Esophagus (tissue), 2 donors: ENCODE measurements at regions not wholly inside any gene's neighbourhood (a gene's known extent, or its start where the extent isn't known, plus 50 kb on each side); places are given as distances from the start of the nearest gene placed in this dataset.

Experiments used
- H3K27ac ChIP-seq, 2 donors: one replicate each; pipeline ENCODE4 v1.5.1; 2013; ENCODE audit warnings: low read depth in 2 of 2, mild to moderate bottlenecking in 2 of 2, inconsistent platforms in 1 of 2, low read length in 1 of 2, moderate library complexity in 1 of 2
- H3K27me3 ChIP-seq, 2 donors: one replicate each; pipeline ENCODE4 v1.6.1; 2013; ENCODE audit warnings: low read length in 2 of 2, control low read depth in 1 of 2, mild to moderate bottlenecking in 1 of 2; ENCODE audit not compliant: insufficient read depth in 2 of 2, control insufficient read depth in 1 of 2
- H3K36me3 ChIP-seq, 2 donors: one replicate each; pipeline ENCODE4 v1.6.1; 2013; ENCODE audit warnings: low read length in 1 of 2; ENCODE audit not compliant: control insufficient read depth in 2 of 2, insufficient read depth in 2 of 2
- H3K4me1 ChIP-seq, 2 donors: one replicate each; pipeline ENCODE4 v1.6.1; 2013; ENCODE audit warnings: low read length in 1 of 2; ENCODE audit not compliant: control insufficient read depth in 2 of 2, insufficient read depth in 2 of 2
- H3K4me3 ChIP-seq, 2 donors: one replicate each; pipeline ENCODE4 v1.5.1; 2013; ENCODE audit warnings: low read length in 2 of 2, mild to moderate bottlenecking in 2 of 2, low read depth in 1 of 2, moderate library complexity in 1 of 2
- H3K9me3 ChIP-seq, 2 donors: one replicate each; pipeline ENCODE4 v1.6.1; 2013; ENCODE audit warnings: mild to moderate bottlenecking in 2 of 2, low read depth in 1 of 2, low read length in 1 of 2, moderate library complexity in 1 of 2; ENCODE audit not compliant: control insufficient read depth in 2 of 2, insufficient read depth in 1 of 2
- WGBS, 2 donors: extraction: QIAGEN DNeasy Blood & Tissue Kit; methylation state at CpG; one replicate each; pipeline ENCODE4 v1.1.7; 2013; 5-methylcytosine and 5-hydroxymethylcytosine counted together
- donor health status: healthy with polysubstance abuse.
- donor health status: Bipolar disorder and iron deficiency.

- H3K36me3 ChIP-seq: no peaks in the 10 kb centered on the region
- no peak overlapping the region for H3K4me3 ChIP-seq
- H3K27me3 ChIP-seq: no peaks in the 10 kb centered on the region
- H3K9me3 ChIP-seq: no peaks in the 10 kb centered on the region
- 61 to 84% methylated on average over 2 of the region's 2 CpGs for WGBS, 2 donors
- H3K27ac ChIP-seq: no peak overlapping the region
- no peaks in the 10 kb centered on the region for H3K4me1 ChIP-seq
Observed at GRCh38 chr21:28311411-28312190, 681.1 kb downstream of the LTN1 start.

GRCh38 chr21:28310711-28311110 lies 682.0 kb downstream of the LTN1 start:
- Histone ChIP-seq H3K4me1 (no peaks in the 10 kb centered on the region), H3K27me3 (no peaks in the 10 kb centered on the region), H3K36me3 (no peaks in the 10 kb centered on the region), H3K27ac (no peak overlapping the region), H3K9me3 (no peaks in the 10 kb centered on the region), H3K4me3 (no peak overlapping the region)

GRCh38 chr21:28310171-28310685 lies 682.4 kb downstream of the LTN1 start:
- WGBS, 2 donors: 42 to 63% methylated on average over 5 of the region's 5 CpGs
- H3K9me3 ChIP-seq: no peaks in the 10 kb centered on the region
- H3K36me3 ChIP-seq: no peaks in the 10 kb centered on the region
- H3K4me1 ChIP-seq: no peaks in the 10 kb centered on the region
- no peak overlapping the region for H3K4me3 ChIP-seq
- no peaks in the 10 kb centered on the region for H3K27me3 ChIP-seq
- no peak overlapping the region for H3K27ac ChIP-seq

GRCh38 chr21:28309596-28309995 lies 683.1 kb downstream of the LTN1 start:
- H3K27ac ChIP-seq: no peak overlapping the region
- 64 to 75% methylated on average over 2 of the region's 2 CpGs for WGBS, 2 donors

GRCh38 chr21:28308516-28308915 lies 684.2 kb downstream of the LTN1 start:
- no peaks in the 10 kb centered on the region for H3K4me1 ChIP-seq
- no peak overlapping the region for H3K4me3 ChIP-seq
- H3K36me3 ChIP-seq: no peaks in the 10 kb centered on the region
- no peak overlapping the region for H3K27ac ChIP-seq
- H3K27me3 ChIP-seq: no peaks in the 10 kb centered on the region
- 63 to 92% methylated on average over 1 of the region's 1 CpG for WGBS, 2 donors
- no peaks in the 10 kb centered on the region for H3K9me3 ChIP-seq

More at GRCh38 chr21:28309596-28309995, 683.1 kb downstream of the LTN1 start:
- Histone ChIP-seq H3K9me3 (no peaks in the 10 kb centered on the region), H3K4me1 (no peaks in the 10 kb centered on the region), H3K27me3 (no peaks in the 10 kb centered on the region), H3K36me3 (no peaks in the 10 kb centered on the region), H3K4me3 (no peak overlapping the region)

DNA sequence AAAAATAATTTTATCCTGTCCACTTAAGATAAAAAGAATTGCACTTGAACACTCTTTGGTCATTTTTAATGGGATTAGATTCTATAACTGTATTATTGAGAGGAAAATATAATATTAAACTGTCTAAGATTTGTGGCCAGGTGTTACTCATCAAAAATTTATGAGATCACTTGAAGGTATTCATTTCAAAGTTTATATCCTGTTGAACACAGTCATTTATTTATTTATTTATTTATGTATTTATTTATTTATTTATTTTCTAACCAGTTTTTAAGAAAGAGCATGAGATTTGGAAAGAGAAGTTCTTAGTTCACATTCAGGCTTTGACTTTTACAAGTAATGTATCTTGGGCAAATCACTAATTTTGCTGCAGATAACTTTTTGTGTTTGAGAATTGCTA lies 692.7 kb downstream of the LTN1 start:
- H3K27ac ChIP-seq: no peak overlapping the region
- no peaks in the 10 kb centered on the region for H3K27me3 ChIP-seq
- H3K4me3 ChIP-seq: no peak overlapping the region
- no peaks in the 10 kb centered on the region for H3K9me3 ChIP-seq
- no peaks in the 10 kb centered on the region for H3K4me1 ChIP-seq
- H3K36me3 ChIP-seq: no peaks in the 10 kb centered on the region

GRCh38 chr21:28298251-28298672 lies 694.4 kb downstream of the LTN1 start:
- Histone ChIP-seq H3K27me3 (no peaks in the 10 kb centered on the region), H3K9me3 (no peaks in the 10 kb centered on the region), H3K36me3 (no peaks in the 10 kb centered on the region), H3K27ac (no peak overlapping the region), H3K4me3 (no peak overlapping the region), H3K4me1 (no peaks in the 10 kb centered on the region)

- WGBS, 2 donors: 69 to 78% methylated on average over 1 of the region's 1 CpG
- no peaks in the 10 kb centered on the region for H3K4me1 ChIP-seq
- H3K4me3 ChIP-seq: no peak overlapping the region
- H3K9me3 ChIP-seq: peaks cover 0 to 8% of the 10 kb centered on the region in 2 donors
- H3K36me3 ChIP-seq: no peaks in the 10 kb centered on the region
- H3K27me3 ChIP-seq: no peaks in the 10 kb centered on the region
- H3K27ac ChIP-seq: no peak overlapping the region
Observed at GRCh38 chr21:28294051-28294450, 698.6 kb downstream of the LTN1 start.

DNA sequence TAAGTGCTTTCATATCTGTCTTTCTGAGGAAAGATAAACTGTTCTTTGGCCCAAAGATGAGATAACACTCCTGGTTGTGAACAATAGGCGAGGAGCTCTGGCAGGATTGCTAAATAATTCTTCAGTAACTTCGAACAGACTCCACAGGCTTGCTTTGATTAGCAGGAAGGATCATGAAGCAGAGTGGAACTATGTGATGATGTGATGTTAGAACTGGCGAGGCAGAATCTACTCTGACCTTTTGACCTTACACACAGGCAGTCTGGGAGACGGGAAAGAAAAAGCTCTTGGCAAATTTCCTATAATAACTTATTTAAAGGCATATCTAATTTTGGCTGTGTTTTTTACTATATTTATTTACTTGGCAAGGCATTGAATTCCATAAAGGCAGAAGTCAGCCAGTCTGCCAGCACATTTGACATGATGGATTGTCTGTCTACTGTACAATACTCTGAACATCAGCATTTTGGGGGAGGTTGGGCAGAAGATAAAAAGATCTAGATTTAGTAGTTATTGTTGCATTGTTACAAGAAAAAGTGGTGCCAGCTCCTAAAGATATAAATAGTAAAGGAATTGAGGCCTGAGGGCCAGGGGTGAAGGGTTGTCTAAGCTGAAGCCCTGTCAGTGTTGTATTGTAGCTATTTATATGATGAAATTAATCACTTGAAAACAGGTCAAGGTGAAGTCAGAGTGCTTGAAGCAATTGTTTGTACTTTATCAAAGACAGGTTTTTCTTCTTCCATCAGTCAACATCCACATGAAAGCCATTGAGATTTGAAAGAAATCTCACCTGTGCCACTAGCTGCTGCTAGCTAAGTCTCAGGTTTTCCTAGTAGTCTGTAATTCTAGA lies 708.8 kb downstream of the LTN1 start:
- H3K4me1 ChIP-seq: no peaks in the 10 kb centered on the region
- no peaks in the 10 kb centered on the region for H3K27me3 ChIP-seq
- 11 to 12% methylated on average over 4 of the region's 4 CpGs for WGBS, 2 donors
- no peaks in the 10 kb centered on the region for H3K9me3 ChIP-seq
- H3K36me3 ChIP-seq: no peaks in the 10 kb centered on the region
- no peak overlapping the region for H3K4me3 ChIP-seq
- H3K27ac ChIP-seq: peak overlapping the region; percentile 1 to 3
